ENCODE measurements at regions not wholly inside any gene's neighbourhood (a gene's known extent, or its start where the extent isn't known, plus 50 kb on each side); places are given as distances from the start of the nearest gene placed in this dataset.

DNA sequence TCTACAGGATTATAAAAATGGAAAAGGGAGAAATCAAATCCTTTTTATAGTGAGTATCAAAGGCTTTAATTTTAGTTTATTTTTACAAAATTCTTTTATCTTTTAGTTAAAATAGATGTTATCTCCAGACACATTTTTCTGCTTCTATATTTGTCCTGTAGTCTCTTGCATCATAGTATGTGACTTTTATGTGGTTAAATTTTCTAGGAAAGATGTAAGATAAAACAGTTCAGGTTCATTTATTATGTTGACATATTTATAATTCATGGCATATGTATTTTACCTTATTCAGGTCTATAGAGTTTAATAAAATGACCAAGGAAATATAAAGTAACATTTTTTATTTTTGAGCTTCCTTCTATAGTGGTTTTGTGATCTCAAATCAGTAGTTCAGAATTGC lies 52.7 kb upstream of the PRL start:
- TF ChIP-seq, protein P1, sequence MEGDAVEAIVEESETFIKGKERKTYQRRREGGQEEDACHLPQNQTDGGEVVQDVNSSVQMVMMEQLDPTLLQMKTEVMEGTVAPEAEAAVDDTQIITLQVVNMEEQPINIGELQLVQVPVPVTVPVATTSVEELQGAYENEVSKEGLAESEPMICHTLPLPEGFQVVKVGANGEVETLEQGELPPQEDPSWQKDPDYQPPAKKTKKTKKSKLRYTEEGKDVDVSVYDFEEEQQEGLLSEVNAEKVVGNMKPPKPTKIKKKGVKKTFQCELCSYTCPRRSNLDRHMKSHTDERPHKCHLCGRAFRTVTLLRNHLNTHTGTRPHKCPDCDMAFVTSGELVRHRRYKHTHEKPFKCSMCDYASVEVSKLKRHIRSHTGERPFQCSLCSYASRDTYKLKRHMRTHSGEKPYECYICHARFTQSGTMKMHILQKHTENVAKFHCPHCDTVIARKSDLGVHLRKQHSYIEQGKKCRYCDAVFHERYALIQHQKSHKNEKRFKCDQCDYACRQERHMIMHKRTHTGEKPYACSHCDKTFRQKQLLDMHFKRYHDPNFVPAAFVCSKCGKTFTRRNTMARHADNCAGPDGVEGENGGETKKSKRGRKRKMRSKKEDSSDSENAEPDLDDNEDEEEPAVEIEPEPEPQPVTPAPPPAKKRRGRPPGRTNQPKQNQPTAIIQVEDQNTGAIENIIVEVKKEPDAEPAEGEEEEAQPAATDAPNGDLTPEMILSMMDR (IDR thresholded peaks at IDR 0.05), result no peak
- no peak for TF ChIP-seq POLR2A (IDR thresholded peaks at IDR 0.05)

All from testis (tissue), 2 donors.